SK-N-SH (cell line): ENCODE measurements at regions not wholly inside any gene's neighbourhood (a gene's known extent, or its start where the extent isn't known, plus 50 kb on each side); places are given as distances from the start of the nearest gene placed in this dataset.
A peak's percentile ranks its signal among the peaks of the same experiment; 100 is the strongest.

Experiments used
- CTCF ChIA-PET: fragments of 300-600, 350-600 bp; formaldehyde crosslinking; extraction: SDS; loops from one replicate; lab custom pipeline; 2021; lab: Yijun Ruan, JAX
- POLR2A ChIA-PET: fragments of 350-600 bp; sonication (Branson Sonifier 250); formaldehyde crosslinking; extraction: SDS; loops from one replicate; lab custom pipeline; 2020; ENCODE audit warnings: antibody characterized with exemption, inconsistent platforms; lab: Yijun Ruan, JAX
- DNase-seq: peaks from one replicate; pipeline ENCODE4 v3.0.0; 2012
- H2AFZ ChIP-seq: fragments of 200-600 bp; sonication (generic); 2 replicates; pipeline ENCODE4 v1.8.1; 2016; ENCODE audit warnings: antibody characterized with exemption, mild to moderate bottlenecking, low read depth
- H3F3A ChIP-seq: fragments of 200-600 bp; sonication (generic); replicated peaks from 2 replicates; pipeline ENCODE3; 2016; ENCODE audit warnings: antibody characterized with exemption, mild to moderate bottlenecking; ENCODE audit not compliant: insufficient read depth
- H3K27ac ChIP-seq, 2 experiments: fragments of 200-500 bp in 1 of 2; fragments of 200-600 bp in 1 of 2; sonication (Bioruptor generic) in 1 of 2; sonication (generic), shearing (Covaris generic) in 1 of 2; 2 replicates each; pipeline versions ENCODE4 v1.5.1 to v1.6.1; 2014 to 2016; ENCODE audit warnings: low read depth in 2 of 2, inconsistent platforms in 1 of 2, low read length in 1 of 2, mild to moderate bottlenecking in 1 of 2, mixed read lengths in 1 of 2
- H3K27me3 ChIP-seq: fragments of 200-600 bp; sonication (generic), shearing (Covaris generic); 2 replicates; pipeline ENCODE4 v1.6.1; 2016; ENCODE audit warnings: mixed run types; ENCODE audit not compliant: insufficient read depth
- H3K36me3 ChIP-seq, 2 experiments: fragments of 200-500 bp in 1 of 2; fragments of 200-600 bp in 1 of 2; sonication (Bioruptor generic) in 1 of 2; sonication (generic) in 1 of 2; replicated peaks in 1 of 2; 2 replicates each; pipeline versions ENCODE3 to v1.5.1; 2014 to 2016; ENCODE audit warnings: low read length in 1 of 2, mild to moderate bottlenecking in 1 of 2; ENCODE audit not compliant: insufficient read depth in 2 of 2, control insufficient read depth in 1 of 2
- H3K4me1 ChIP-seq, 2 experiments: fragments of 200-500 bp in 1 of 2; fragments of 200-600 bp in 1 of 2; sonication (Bioruptor generic) in 1 of 2; sonication (generic), shearing (Covaris generic) in 1 of 2; 2 replicates each; pipeline versions ENCODE4 v1.5.1 to v1.6.1; 2014 to 2016; ENCODE audit warnings: low read depth in 1 of 2, low read length in 1 of 2, mixed run types in 1 of 2; ENCODE audit not compliant: insufficient read depth in 2 of 2, control insufficient read depth in 1 of 2
- H3K4me2 ChIP-seq: fragments of 200-600 bp; sonication (generic), shearing (Covaris generic); 2 replicates; pipeline ENCODE4 v1.6.1; 2017; ENCODE audit warnings: mixed run types
- H3K4me3 ChIP-seq, 2 experiments: fragments of 200-500 bp in 1 of 2; fragments of 200-600 bp in 1 of 2; sonication (Bioruptor generic) in 1 of 2; sonication (generic), shearing (Covaris generic) in 1 of 2; 2 replicates each; pipeline versions ENCODE4 v1.5.1 to v1.8.1; 2014 to 2016; ENCODE audit warnings: low read depth in 2 of 2, inconsistent platforms in 1 of 2, low read length in 1 of 2, mild to moderate bottlenecking in 1 of 2, mixed read lengths in 1 of 2, moderate library complexity in 1 of 2
- H3K79me2 ChIP-seq: fragments of 200-600 bp; sonication (generic); 2 replicates; pipeline ENCODE4 v1.8.1; 2017; ENCODE audit warnings: mild to moderate bottlenecking; ENCODE audit not compliant: insufficient read depth
- H3K9ac ChIP-seq: fragments of 200-600 bp; sonication (generic); 2 replicates; pipeline ENCODE4 v1.6.1; 2017; ENCODE audit warnings: mixed run types
- H3K9me2 ChIP-seq: fragments of 200-600 bp; sonication (generic); 2 replicates; pipeline ENCODE4 v1.6.1; 2017; ENCODE audit warnings: mixed run types
- H3K9me3 ChIP-seq: fragments of 200-600 bp; sonication (generic); 2 replicates; pipeline ENCODE4 v1.6.1; 2017; ENCODE audit warnings: mixed run types, mild to moderate bottlenecking, moderate library complexity
- H4K20me1 ChIP-seq: fragments of 200-600 bp; sonication (generic); 2 replicates; pipeline ENCODE4 v1.6.1; 2017; ENCODE audit warnings: mild to moderate bottlenecking, mixed run types; ENCODE audit not compliant: insufficient read depth
- CHD2 ChIP-seq: fragments of 150-350 bp; IDR thresholded peaks from 2 replicates; pipeline ENCODE4 v1.6.1; 2018; ENCODE audit warnings: low read length; ENCODE audit not compliant: partially characterized antibody
- ELF1 ChIP-seq: IDR thresholded peaks from 2 replicates; pipeline ENCODE4 v1.4.0; 2012
- EP300 ChIP-seq, 2 experiments: IDR thresholded peaks; 2 replicates each; pipeline versions ENCODE4 v1.4.0 to v1.6.1; 2012; ENCODE audit warnings: borderline replicate concordance in 1 of 2, low read depth in 1 of 2, low read length in 1 of 2
- EZH2phosphoT487 ChIP-seq: fragments of 200-600 bp; sonication (generic); IDR thresholded peaks from 2 replicates; pipeline ENCODE4 v1.6.1; 2017; ENCODE audit warnings: low read depth, mixed run types, mild to moderate bottlenecking, antibody characterized with exemption, moderate library complexity, borderline replicate concordance
- FOSL2 ChIP-seq: IDR thresholded peaks from 2 replicates; pipeline ENCODE4 v1.4.0; 2012; ENCODE audit warnings: low read depth, mild to moderate bottlenecking, moderate library complexity, borderline replicate concordance
- FOXJ3 ChIP-seq: sonication (generic); formaldehyde crosslinking; IDR thresholded peaks from 2 replicates; pipeline ENCODE4 v1.5.1; 2020; ENCODE audit warnings: mild to moderate bottlenecking, missing genetic modification reagents
- FOXM1 ChIP-seq: IDR thresholded peaks from 2 replicates; pipeline ENCODE4 v1.4.0; 2012; ENCODE audit warnings: low read depth, mild to moderate bottlenecking
- GABPA ChIP-seq: IDR thresholded peaks from 2 replicates; pipeline ENCODE4 v1.4.0; 2012; ENCODE audit warnings: low read depth, mild to moderate bottlenecking
- JUND ChIP-seq: IDR thresholded peaks from 2 replicates; pipeline ENCODE4 v1.4.0; 2012
- MXI1 ChIP-seq: IDR thresholded peaks from 2 replicates; pipeline ENCODE4 v1.6.1; 2012; ENCODE audit warnings: mild to moderate bottlenecking, low read depth, low read length, improper control_type of control experiment
- NFIC ChIP-seq: IDR thresholded peaks from 2 replicates; pipeline ENCODE4 v1.4.0; 2012; ENCODE audit warnings: borderline replicate concordance
- NRF1 ChIP-seq: IDR thresholded peaks from 2 replicates; pipeline ENCODE4 v1.6.1; 2012; ENCODE audit warnings: low read depth, mild to moderate bottlenecking, low read length
- POLR2AphosphoS5 ChIP-seq: IDR thresholded peaks from 2 replicates; pipeline ENCODE4 v1.6.1; 2012; ENCODE audit warnings: low read depth, low read length
- RCOR1 ChIP-seq: fragments of 150-350 bp; IDR thresholded peaks from 2 replicates; pipeline ENCODE4 v1.6.1; 2017; ENCODE audit warnings: antibody characterized with exemption, low read length
- RFX5 ChIP-seq: IDR thresholded peaks from 2 replicates; pipeline ENCODE4 v1.6.1; 2012; ENCODE audit warnings: mild to moderate bottlenecking, improper control_type of control experiment, low read length
- TCF12 ChIP-seq: IDR thresholded peaks from 2 replicates; pipeline ENCODE4 v1.4.0; 2012
- WGBS: methylation state at CpG from one replicate; pipeline ENCODE4 v1.1.6; 2017; ENCODE audit warnings: low lambda C conversion rate; 5-methylcytosine and 5-hydroxymethylcytosine counted together
- TF ChIP-seq, protein P1 (sequence below): fragments of 150-350 bp; IDR thresholded peaks from 2 replicates; pipeline ENCODE4 v1.6.1; 2017; ENCODE audit warnings: antibody characterized with exemption, low read length, low read depth, borderline replicate concordance
- TF ChIP-seq, protein P2 (sequence below): fragments of 150-350 bp; IDR thresholded peaks from 2 replicates; pipeline ENCODE4 v1.6.1; 2016; ENCODE audit warnings: mild to moderate bottlenecking, low read depth, low read length
- TF ChIP-seq, protein P3 (sequence below): IDR thresholded peaks from 2 replicates; pipeline ENCODE4 v1.4.0; 2012; ENCODE audit warnings: low read depth
- TF ChIP-seq, protein P4 (sequence below): IDR thresholded peaks from 2 replicates; pipeline ENCODE4 v1.4.0; 2012; ENCODE audit warnings: low read depth, borderline replicate concordance

DNA sequence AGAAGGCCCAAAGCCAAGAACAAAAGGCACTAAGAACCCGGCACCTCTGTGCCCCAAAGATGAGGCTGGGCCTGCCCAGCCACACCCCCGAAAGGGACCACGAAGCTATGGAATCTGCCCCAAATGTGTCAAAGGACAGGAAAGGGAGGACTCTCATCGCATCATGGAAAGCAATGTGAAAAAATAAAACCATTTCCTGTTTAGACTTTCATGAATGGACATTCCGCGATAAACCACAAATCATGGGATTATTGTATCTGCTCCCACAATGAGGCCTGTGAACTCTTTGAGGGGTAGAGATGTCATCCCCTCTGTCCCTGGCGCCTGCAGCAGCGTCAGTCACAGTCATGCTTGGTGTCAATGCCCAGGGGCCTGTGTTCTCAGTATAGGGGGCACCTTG lies 135.0 kb downstream of the COPRS start:
- WGBS: 91% methylated on average over 6 of the region's 8 CpGs
- CTCF ChIA-PET: interaction anchor here (1.3 to 1.4 kb wide), 2 partner anchors 14 to 28 kb away, joined by 4 to 5 read pairs; no protein-coding TSS in a partner anchor
- Histone ChIP-seq H4K20me1 (no peaks in the 10 kb centered on the region), H3K36me3 (no peaks in the 10 kb centered on the region)
- TF ChIP-seq POLR2AphosphoS5 (no peak), FOXM1 (no peak), EZH2phosphoT487 (no peak), TCF12 (no peak), MXI1 (no peak), NFIC (no peak), RCOR1 (no peak), FOXJ3 (CRISPR knock-in tag) (no peak), ELF1 (no peak), RFX5 (no peak), JUND (no peak), CHD2 (no peak), EP300 (IDR thresholded peaks at IDR 0.05; ENCODE audit: borderline replicate concordance in 1 of 2, low read depth in 1 of 2, low read length in 1 of 2) (no peak), GABPA (no peak), FOSL2 (no peak), NRF1 (no peak)
- TF ChIP-seq, protein P1, sequence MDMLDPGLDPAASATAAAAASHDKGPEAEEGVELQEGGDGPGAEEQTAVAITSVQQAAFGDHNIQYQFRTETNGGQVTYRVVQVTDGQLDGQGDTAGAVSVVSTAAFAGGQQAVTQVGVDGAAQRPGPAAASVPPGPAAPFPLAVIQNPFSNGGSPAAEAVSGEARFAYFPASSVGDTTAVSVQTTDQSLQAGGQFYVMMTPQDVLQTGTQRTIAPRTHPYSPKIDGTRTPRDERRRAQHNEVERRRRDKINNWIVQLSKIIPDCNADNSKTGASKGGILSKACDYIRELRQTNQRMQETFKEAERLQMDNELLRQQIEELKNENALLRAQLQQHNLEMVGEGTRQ: no peak
- TF ChIP-seq, protein P2, sequence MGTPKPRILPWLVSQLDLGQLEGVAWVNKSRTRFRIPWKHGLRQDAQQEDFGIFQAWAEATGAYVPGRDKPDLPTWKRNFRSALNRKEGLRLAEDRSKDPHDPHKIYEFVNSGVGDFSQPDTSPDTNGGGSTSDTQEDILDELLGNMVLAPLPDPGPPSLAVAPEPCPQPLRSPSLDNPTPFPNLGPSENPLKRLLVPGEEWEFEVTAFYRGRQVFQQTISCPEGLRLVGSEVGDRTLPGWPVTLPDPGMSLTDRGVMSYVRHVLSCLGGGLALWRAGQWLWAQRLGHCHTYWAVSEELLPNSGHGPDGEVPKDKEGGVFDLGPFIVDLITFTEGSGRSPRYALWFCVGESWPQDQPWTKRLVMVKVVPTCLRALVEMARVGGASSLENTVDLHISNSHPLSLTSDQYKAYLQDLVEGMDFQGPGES: no peak
- TF ChIP-seq, protein P3, sequence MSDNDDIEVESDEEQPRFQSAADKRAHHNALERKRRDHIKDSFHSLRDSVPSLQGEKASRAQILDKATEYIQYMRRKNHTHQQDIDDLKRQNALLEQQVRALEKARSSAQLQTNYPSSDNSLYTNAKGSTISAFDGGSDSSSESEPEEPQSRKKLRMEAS: no peak
- TF ChIP-seq, protein P4, sequence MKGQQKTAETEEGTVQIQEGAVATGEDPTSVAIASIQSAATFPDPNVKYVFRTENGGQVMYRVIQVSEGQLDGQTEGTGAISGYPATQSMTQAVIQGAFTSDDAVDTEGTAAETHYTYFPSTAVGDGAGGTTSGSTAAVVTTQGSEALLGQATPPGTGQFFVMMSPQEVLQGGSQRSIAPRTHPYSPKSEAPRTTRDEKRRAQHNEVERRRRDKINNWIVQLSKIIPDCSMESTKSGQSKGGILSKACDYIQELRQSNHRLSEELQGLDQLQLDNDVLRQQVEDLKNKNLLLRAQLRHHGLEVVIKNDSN: no peak
- TF ChIP-seq, all 33 proteins: peak for 0
- Histone ChIP-seq H3K9me2 (no peaks in the 10 kb centered on the region), H2AFZ (peak overlapping the region; percentile 38; the same call in 1 of the 2 replicates), H3K27ac (peak overlapping the region in 1 of 2 experiments; percentile 65; a peak in 2 of 4 replicates), H3K9ac (peak overlapping the region; percentile 23; the same call in 1 of the 2 replicates), H3K4me3 (no peak overlapping the region), H3F3A (peaks cover 15% of the 10 kb centered on the region), H3K4me1 (peaks cover 0 to 25% of the 10 kb centered on the region in 2 experiments; a peak in 3 of 4 replicates), H3K79me2 (no peaks in the 10 kb centered on the region), H3K9me3 (no peaks in the 10 kb centered on the region), H3K4me2 (0 out of 2 replicates have a peak overlapping the region, but pooled peaks have one; percentile 25), H3K27me3 (no peaks in the 10 kb centered on the region)
- no peak for DNase-seq
- POLR2A ChIA-PET: no interaction called here
